GM19468 (cell line): ENCODE measurements at regions not wholly inside any gene's neighbourhood (a gene's known extent, or its start where the extent isn't known, plus 50 kb on each side); places are given as distances from the start of the nearest gene placed in this dataset.
"Not testable (repeated sequence)": the region's sequence is repeated elsewhere in the genome, so short reads cannot be mapped to it uniquely, and the experiment has no call there.

Source experiments
- ATAC-seq: cut with Tn5 transposase; IDR thresholded peaks from one replicate; pipeline ENCODE4 v1.9.1; 2021; ENCODE audit warnings: mild to moderate bottlenecking, moderate library complexity, moderate number of reproducible peaks; ENCODE audit not compliant: unreplicated experiment; ENCODE audit errors: extremely low read depth

DNA sequence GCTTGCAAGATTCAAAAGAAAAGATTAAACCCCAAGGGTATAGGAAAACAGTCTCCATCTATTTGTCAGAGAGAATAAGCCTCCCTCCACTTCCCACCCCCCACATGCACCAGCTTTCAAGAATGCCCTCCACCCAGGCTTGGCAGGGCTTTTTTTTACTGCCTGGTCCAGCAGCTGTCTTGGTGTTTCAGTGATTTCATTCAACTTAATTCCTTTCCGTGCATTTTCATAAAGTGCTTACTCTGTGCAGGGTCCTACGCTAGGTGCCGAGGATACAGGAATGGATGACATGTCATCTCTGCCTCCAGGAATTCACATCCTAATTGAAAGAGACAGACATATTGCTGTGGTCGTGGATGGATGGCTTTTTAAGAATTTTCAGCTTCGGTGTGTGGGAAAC is 117.9 kb downstream of the LRATD1 start:
- no peak for ATAC-seq

DNA sequence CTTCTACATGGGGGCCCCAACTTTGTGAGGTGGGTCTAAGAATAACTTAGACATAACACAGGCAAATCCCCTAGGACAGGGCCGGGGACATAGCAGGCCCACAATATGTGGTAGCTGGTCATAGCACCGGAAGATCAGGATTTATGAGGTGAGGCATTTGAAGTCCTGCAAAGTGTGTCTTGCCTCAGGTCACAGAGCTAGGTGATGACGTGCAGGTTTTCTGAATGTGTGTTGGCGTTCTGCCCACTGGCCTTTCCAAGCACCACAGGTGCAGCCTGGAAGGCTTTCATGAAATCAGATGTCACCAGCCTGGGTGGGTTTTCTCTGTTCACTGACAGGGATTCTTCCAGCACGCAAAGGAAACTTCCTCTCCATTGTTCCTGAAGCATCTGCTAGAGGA is 119.1 kb downstream of the LRATD1 start:
- ATAC-seq, result no peak

DNA sequence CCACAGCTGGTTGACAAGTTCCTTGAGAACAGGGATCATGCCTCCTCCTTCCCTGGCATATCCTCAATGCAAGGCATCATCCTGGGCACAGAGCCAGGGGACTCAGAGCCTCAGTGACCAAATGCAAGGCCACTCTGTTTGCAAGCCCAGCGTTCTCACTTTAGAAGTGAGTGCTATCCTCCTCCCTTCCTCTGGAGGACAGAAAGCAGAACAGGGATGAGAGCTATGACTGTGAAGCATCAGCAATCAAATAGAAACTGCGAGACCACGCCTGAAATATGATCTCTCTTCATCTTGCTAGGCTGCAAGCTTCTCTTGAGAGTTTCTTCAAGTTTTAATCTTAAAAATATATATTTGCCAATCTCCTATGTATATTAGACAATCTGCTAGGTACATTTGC is 119.8 kb downstream of the LRATD1 start:
- no peak for ATAC-seq

DNA sequence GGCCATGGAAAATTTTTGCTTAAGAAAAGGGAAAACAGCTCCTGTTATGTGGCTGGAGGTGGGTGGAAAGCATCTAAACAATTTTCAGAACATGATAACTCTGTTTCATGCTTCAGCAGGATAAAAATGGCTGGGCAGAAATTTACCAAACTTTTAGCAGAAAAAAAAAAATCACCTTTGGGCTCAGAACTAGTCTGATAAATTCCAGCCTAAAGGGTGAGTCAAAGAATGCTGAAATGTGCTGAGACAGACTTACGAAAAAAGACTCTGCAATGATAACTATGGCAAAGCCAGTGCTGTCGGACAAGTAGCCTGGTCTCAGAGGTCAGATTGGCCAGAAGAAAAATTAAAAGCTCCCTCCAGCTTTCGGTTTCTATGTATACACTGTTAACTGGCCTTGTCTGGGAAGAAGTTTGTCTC is 123.6 kb downstream of the LRATD1 start:
- ATAC-seq, result no peak

DNA sequence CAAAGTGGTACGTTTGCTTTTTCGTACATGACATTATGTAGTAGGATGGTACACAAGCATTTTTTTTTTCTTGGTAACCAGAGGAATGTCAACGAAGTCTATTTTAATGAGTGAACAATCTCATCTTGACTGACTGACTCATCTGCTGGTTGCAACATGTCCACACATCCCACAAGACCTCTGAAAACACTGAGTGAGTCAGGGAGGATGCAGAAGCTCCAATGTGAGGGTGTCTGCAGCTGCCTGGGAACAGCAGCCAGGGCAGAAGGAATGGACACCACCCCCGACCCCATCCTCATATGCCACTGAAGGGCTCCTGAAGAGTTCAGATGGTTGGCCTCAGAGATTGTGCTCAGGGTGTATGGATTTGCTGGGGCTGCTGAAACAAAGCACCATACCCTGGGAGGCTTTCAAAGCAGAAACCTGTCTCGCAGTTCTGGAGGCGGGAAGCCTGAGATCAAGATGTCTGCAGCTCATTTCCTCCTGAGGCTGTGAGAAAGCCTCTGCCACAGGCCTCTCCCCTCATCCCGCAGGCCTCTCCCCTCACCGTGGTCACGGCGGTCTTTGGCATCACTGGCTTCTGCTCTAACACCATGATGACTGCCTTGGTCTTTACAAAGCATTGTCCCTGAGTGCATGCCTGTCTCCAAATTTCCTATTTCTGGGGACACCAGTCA is 124.6 kb downstream of the LRATD1 start:
- no peak for ATAC-seq

DNA sequence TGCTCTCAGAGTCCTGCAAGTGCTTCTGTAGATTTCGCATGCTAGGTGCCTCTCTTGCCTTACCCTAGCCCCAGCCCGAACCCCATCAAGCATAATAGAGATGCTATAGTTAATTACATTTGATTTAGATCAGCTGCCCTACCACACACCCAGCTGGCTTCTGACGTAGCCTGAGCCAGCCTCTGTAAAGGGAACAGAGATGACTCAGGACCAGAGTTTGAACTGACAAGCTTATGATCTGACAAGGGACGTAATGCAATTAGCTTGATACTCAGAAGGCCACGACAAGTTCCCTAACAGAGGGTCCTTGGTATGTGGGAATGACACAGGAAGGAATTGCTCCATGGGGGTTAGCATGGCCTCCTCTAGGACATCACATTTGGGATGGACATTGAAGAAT is 126.6 kb downstream of the LRATD1 start:
- no peak for ATAC-seq

DNA sequence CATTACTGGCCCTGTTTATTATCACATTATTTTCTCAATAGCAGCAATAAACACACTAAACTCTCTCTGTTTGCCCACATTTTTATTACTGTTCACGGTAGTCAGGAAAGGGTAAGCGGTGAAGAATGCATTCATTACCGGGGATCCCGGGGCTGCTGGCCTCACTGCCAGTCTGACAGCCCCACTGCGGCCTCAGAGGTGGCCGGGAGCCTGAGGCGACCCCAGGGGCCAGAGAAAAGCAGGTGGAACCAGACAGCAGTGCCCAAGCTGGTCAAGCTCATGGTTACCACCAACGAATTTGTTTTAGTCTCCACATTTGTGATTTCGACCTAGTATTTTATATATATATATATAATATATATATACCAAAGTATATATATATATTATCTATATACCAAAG is 127.7 kb downstream of the LRATD1 start:
- no peak for ATAC-seq

DNA sequence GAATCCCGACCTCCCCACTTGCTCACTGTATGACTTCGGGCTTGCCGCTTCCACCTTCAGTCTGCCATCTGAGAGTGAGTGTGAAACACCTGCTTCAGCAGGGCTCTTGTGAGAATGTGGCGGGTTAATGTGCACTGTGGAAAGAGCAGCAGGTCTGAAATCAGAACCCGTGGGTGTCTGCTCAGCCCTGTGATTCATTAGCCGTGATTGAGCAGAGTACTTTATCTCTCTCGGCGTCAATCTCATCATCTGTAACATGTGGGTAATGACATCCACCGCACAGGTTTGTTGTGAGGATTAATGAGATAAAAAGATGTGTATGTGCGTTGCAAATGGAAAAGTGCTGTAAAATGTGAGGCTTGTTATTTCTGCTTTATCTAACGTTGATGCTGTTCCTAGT is 128.6 kb downstream of the LRATD1 start:
- no peak for ATAC-seq

DNA sequence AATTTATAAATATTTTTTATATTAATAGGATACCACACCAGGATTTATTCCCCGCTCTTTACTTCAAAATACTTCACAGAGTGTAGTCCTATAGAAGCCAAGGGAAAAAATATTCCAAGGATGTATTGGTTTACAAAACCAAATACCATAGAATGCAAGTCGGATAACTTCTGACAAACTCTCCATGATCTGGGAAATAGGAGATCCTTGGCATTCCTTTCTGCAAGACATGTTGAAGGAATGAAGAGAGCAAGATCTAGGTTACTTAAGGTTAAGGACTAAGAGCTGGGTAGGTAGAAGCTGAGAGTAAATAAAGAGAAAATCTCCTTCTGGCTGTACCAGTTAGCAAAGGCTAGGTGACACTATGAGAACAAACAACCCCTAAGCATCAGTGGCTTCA is 141.2 kb downstream of the LRATD1 start:
- ATAC-seq, result no peak

DNA sequence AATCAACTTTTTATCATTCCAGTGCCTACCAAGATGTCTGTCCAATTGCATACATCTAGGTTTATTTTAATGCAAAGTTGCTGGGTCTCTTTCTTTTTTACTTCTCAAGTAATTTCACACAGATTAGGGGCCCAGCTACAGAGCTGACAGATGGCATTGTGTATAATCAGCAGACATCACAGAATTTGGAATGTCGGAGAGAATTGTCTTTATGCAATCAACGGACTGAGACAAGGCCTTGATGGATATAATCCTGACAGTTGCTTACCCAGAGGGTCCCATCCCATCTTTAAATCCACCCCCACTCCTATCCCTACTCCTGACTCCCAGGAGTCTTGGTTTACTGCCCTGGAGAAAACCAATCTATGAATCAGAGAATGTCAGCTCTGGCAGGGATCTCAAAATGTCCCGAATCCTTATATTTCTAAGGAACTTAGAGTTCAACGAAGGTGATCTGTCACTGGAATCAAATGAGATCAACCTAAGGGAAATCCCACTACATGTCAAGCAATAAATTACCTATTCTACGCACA is 142.0 kb downstream of the LRATD1 start:
- no peak for ATAC-seq

DNA sequence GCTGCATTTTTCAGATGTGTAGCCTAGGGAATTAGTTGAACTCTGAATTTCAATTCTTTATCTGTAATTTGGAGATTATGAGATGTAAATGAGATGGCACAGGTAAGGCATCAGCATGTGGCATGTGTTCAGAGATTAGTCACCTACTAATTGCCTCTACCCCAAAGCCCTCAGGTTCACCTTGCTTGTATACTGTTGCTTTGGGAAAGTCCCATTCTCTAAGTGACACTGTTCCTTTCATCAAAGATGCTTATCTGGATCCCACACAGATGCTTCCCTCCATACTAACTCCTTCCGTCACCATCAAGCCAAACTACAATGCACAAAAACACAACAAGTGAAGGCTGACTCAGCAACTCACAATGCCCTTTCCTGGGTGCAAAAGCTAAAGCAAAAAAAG is 143.7 kb downstream of the LRATD1 start:
- no peak for ATAC-seq

DNA sequence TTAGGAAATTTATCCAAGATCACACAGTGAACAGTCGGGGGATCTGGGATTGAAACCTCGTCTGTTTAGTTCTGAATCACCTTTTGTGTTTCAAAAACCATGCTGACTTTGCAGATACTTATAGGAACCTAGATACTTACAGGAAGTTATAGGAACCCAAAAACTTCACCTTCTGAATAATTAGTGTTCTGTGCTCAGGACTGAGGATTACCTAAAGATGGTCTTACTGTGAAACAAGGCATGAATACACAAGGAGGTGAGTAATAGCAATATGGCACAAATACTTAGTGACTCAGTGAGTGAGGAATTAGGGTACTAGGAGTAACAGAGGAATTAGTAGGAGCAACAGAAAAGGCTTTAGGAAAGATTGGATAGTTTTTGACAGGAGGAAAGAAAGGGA is 145.5 kb downstream of the LRATD1 start:
- ATAC-seq, result no peak

DNA sequence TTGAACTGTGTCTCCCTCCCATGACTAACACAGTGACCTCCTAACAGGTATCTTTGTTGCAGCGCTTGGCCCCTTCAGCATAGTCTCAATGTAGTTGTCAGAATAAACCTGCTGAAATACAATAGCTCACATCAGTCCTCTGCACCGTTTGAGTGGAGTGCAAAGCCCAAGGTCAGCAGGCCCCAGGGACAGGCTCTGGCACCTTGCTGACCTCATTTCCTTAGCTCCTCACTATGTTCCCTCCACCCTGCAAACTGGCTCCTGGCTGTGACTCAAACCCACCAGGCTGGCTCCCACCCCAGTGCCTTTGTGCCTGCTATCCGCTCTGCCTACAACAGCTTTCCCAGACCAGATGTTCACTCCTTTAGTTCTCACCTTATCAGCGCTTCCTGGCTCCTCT is 146.7 kb downstream of the LRATD1 start:
- ATAC-seq, result no peak

DNA sequence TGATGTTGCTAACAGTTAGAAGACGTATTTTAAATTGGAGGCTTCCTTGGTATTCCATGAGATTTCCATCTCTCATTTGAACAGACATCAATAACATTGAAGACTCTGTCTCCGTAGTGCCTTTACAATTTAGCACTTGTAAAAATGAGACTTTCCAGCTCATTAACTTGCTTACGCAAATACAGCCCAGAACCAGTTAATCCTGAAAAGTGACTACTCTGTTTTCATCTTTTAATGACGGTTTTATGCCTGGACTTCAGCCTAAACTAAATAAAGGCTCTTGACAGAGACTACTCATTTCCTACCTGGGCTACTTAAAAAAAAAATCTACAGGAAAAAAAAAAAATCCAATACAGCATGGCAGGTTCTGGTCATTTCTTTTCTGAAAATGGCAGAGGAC is 148.6 kb downstream of the LRATD1 start:
- ATAC-seq, result no peak

DNA sequence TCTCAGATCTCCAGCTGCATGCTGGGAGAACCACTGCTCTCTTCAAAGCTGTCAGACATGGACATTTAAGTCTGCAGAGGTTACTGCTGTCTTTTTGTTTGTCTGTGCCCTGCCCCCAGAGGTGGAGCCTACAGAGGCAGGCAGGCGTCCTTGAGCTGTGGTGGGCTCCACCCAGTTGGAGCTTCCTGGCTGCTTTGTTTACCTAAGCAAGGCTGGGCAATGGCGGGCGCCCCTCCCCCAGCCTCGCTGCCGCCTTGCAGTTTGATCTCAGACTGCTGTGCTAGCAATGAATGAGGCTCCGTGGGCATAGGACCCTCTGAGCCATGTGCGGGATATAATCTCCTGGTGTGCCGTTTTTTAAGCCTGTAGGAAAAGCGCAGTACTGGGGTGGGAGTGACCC is 156.3 kb downstream of the LRATD1 start:
- ATAC-seq, result not testable (repeated sequence)

DNA sequence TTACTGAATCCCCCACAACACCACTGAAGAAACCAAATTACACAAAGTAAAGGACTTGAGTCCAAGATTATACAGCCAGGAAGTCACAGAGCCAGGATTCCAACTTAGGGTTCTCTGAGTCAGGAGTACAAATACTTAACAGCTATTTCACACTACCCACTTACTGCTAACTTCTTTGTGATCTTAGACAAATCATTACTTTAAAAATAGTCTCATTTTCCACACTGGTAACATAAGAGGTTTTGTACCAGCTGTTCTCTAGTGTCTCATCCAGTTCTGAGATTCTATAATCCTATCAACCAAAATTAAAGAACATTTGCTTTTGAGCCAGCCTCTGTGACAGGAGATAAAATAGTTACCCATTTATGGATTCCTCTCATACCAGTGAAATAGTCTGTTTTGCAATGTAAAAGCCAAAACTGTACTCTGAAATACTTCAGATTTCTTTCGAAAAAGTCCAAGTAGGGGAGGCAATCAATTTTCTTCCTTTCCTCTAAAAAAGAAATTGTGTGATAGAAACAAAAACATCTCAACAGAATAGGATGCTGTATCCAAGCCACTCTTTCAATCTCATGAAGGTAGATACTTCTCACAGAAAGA is 157.6 kb downstream of the LRATD1 start:
- no peak for ATAC-seq

DNA sequence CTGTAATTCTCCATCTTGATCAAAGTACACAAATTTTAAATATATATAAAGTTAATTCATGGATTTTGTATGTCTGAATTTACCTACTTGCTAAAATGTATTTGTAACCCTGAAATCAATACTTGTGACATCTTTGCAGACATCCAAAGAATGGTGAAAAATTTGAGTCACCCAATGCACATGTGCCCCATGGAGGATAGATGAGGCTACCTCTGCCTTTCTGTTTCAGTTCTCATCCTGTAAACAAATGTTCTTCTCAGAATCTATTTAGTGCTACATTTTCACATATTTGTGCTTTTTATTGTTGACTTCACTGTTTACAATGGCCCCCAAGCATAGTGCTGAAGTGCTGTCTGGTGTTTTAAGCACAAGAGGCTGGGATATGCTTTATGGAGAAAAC is 171.5 kb downstream of the LRATD1 start:
- no peak for ATAC-seq

DNA sequence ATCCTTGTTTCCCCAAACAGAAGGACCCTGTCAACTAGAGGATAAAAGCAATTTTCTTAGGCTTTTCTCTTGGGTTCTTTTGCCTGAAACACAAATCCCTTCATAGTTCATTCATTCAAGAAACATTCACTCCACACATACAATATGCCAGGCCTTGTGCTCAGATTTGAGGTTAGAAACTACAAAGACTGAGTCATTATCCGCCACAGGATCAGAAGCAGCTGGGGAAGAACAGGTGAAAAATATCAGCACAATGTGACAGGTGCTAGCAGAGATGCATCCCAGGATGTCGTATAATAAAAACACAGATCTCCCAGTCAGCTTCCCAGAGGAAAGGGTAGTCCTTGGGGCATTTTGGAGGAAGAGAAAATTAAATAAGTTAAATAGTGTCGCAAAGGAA is 172.4 kb downstream of the LRATD1 start:
- ATAC-seq, result no peak

DNA sequence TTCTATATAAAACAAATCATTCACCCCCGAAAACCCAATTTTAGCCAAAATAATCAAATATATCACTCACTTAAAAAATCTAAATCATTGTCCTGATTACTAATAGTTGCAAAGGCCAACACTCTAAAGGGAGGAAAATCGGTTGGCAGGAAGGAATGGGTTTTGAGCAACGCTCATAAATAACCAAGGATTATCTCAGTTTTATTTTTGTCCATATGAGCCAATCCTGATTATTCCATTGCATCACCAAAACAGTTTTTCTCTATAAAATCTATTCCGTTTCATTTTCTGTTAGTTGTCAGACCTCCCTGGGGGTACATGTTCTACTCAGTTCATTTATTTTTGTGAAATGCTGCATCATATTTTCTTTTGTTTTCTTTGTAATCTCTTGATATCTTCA is 174.1 kb downstream of the LRATD1 start:
- ATAC-seq, result no peak

DNA sequence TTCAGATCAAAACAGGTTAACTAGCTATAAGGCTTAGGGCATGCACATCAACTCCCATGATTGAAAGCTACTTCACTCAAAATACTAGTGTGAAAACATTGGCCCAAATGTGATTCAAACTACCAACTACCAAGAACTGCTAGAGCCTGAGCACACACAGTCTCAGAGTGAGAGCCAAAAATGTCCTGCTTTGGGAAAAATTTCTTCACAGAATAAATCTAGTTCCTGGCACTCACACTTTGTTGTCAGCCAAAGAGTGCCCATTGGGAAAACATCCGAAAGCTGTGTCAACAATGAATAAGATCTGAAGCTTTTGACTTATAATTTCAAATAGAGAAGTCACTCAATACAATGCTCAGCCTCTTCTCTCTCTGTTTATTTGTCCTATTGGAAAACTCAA is 182.7 kb downstream of the LRATD1 start:
- no peak for ATAC-seq

DNA sequence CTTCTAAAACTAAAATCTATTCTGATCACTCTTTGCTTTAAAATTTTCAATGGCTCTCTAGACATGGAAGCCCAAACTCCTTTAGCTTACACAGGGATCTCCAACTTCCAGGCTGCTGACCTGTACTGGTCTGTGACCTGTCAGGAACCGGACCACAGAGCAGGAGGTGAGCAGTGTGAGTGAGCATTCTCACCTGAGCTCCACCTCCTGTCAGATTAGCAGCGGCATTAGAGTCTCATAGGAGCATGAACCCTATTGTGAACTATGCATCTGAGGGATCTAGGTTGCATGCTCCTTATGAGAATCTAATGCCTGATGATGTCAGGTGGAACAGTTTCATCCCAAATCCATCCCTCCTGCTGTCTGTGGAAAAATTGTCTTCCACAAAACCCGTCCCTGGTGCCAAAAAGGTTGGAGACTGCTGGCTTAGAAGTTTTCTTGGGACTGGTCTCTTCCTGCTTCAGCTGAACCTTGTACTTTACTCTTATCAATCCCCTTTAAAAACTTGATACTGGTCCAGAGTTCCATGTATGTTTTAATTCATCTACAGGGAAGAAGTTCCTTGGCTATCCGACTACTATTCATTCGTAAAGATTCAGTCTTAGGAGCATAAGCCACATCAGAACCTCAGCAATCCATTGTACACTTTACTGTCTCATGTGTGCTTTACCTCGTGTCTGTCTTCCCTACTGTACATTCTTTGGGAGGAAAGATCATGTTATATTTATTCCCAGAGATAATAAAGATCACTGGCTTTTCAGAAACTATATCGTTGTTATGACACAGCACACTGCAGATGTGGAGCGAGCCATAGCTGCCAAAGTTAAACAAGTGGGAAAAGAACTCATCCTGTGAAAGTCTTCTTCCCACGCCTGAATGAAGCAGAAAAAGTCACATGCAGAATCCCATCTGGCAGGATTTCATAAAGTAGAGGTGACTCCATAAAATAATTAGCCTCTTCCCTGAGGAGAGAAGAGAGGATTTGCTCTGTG is 183.8 kb downstream of the LRATD1 start:
- ATAC-seq, result no peak
